Testis (tissue), 2 donors: ENCODE measurements at regions not wholly inside any gene's neighbourhood (a gene's known extent, or its start where the extent isn't known, plus 50 kb on each side); places are given as distances from the start of the nearest gene placed in this dataset.

ENCODE experiments used
- DNase-seq: peaks from one replicate; pipeline ENCODE4 v3.0.0-alpha.2; 2019
- H3K27ac ChIP-seq, 2 donors: fragments of 200-600 bp; sonication (generic); one replicate each; pipeline ENCODE4 v1.5.1; 2019
- H3K27me3 ChIP-seq: fragments of 200-600 bp; sonication (generic); one replicate; pipeline ENCODE4 v1.5.1; 2019
- H3K36me3 ChIP-seq: fragments of 200-600 bp; sonication (generic); one replicate; pipeline ENCODE4 v1.5.1; 2017; ENCODE audit warnings: low read depth; ENCODE audit errors: missing control alignments
- H3K4me1 ChIP-seq: fragments of 200-600 bp; sonication (generic); one replicate; pipeline ENCODE4 v1.5.1; 2019
- H3K4me3 ChIP-seq, 2 donors: fragments of 200-600 bp; sonication (generic); one replicate each; pipeline ENCODE4 v1.5.1; 2017 to 2019
- H3K9me3 ChIP-seq: fragments of 200-600 bp; sonication (generic); one replicate; pipeline ENCODE4 v1.5.1; 2017
- POLR2A ChIP-seq: fragments of 450-650 bp; IDR thresholded peaks from one replicate; pipeline ENCODE4 v1.6.1; 2017; ENCODE audit warnings: antibody characterized with exemption, mild to moderate bottlenecking, moderate library complexity
- WGBS, 2 donors: methylation state at CpG; one replicate each; pipeline ENCODE4 v1.1.5; 2018; 5-methylcytosine and 5-hydroxymethylcytosine counted together
- intact Hi-C: fragments of 100-400 bp; cut with DNase I; formaldehyde crosslinking; loops from one replicate; pipeline ENCODE4 v1.15.1; 2023; ENCODE audit warnings: low total_unique reads
- TF ChIP-seq, protein P1 (sequence below), 3 experiments: fragments of 450-650 bp in 2 of 3; fragments of 200-600 bp in 1 of 3; sonication (generic) in 1 of 3; IDR thresholded peaks; one replicate each; pipeline ENCODE4 v1.5.1; 2016 to 2019; ENCODE audit warnings: antibody characterized with exemption in 3 of 3, mild to moderate bottlenecking in 2 of 3, moderate library complexity in 1 of 3

DNA sequence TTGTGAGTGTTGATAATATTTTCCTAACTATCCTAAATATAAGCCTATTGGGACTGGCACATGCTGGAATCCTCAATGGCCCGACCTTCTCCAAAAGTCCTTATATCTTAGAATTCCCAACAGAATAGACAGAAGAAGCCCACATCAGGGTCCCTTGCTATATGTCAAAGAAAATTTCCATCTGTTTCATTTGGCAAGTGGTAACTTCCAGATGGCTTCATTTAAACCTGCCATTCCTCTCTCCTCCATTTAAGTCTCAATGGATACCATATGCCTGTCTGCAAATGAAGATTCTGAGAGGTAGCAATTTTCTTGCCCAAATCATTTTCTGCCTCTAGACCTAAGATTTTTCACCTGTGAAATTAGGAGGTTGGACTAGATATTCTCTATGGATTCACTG lies 73.1 kb upstream of the KCNA4 start:
- 87 to 91% methylated on average over 1 of the region's 1 CpG for WGBS, 2 donors
- no peaks in the 10 kb centered on the region for H3K36me3 ChIP-seq
- H3K4me3 ChIP-seq = no peak overlapping the region
- no peak for DNase-seq
- intact Hi-C loops = no loop called here
- H3K27me3 ChIP-seq = no peaks in the 10 kb centered on the region
- no peak overlapping the region for H3K27ac ChIP-seq
- no peaks in the 10 kb centered on the region for H3K4me1 ChIP-seq
- H3K9me3 ChIP-seq = no peaks in the 10 kb centered on the region
- TF ChIP-seq, protein P1, sequence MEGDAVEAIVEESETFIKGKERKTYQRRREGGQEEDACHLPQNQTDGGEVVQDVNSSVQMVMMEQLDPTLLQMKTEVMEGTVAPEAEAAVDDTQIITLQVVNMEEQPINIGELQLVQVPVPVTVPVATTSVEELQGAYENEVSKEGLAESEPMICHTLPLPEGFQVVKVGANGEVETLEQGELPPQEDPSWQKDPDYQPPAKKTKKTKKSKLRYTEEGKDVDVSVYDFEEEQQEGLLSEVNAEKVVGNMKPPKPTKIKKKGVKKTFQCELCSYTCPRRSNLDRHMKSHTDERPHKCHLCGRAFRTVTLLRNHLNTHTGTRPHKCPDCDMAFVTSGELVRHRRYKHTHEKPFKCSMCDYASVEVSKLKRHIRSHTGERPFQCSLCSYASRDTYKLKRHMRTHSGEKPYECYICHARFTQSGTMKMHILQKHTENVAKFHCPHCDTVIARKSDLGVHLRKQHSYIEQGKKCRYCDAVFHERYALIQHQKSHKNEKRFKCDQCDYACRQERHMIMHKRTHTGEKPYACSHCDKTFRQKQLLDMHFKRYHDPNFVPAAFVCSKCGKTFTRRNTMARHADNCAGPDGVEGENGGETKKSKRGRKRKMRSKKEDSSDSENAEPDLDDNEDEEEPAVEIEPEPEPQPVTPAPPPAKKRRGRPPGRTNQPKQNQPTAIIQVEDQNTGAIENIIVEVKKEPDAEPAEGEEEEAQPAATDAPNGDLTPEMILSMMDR (IDR thresholded peaks at IDR 0.05) = no peak
- no peak for TF ChIP-seq POLR2A

DNA sequence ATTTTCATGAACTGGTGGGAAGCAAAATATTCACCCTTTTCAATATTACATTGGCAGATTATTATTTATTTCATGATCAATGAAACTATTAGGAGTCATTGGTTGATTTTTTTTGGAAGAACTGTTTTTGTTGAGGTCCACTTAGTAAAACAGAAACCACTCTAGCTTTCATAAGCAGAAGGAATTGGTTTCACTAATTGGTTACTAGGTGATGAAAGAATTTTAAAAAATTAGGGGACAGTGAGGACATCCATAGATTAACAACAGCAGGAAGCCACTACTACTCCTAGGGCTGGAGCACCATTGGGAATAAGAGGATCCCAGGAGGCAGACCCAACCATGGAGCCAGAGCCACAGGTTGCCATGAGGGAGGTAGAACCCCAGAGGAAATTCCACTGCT lies 74.4 kb upstream of the KCNA4 start:
- Histone ChIP-seq H3K27me3 (no peaks in the 10 kb centered on the region), H3K4me3 (no peak overlapping the region), H3K4me1 (no peaks in the 10 kb centered on the region), H3K36me3 (no peaks in the 10 kb centered on the region), H3K9me3 (no peaks in the 10 kb centered on the region), H3K27ac (no peak overlapping the region)
- TF ChIP-seq, protein P1 (IDR thresholded peaks at IDR 0.05) = no peak
- no peak for TF ChIP-seq POLR2A
- intact Hi-C loops = no loop called here
- DNase-seq = no peak

DNA sequence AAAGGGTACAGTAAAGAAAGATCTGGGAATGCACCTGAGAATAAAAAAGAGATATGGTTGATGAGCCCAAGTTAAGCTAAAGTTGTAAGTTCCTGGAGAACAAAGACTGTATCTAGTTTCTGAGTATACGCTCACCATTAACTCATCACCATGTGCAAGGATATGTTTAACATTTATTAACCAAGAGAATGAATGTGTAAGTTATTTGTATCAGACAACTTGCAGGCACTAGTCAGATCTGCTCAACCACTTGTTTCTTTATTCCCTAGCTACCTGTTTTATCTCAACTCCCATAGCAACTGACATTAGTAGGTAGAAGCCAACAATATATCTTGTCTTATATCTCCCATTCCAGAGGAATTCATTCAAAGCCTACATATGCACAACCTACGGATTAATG lies 74.9 kb upstream of the KCNA4 start:
- H3K27ac ChIP-seq = no peak overlapping the region
- WGBS, 2 donors = 80 to 84% methylated on average over 2 of the region's 2 CpGs

DNA sequence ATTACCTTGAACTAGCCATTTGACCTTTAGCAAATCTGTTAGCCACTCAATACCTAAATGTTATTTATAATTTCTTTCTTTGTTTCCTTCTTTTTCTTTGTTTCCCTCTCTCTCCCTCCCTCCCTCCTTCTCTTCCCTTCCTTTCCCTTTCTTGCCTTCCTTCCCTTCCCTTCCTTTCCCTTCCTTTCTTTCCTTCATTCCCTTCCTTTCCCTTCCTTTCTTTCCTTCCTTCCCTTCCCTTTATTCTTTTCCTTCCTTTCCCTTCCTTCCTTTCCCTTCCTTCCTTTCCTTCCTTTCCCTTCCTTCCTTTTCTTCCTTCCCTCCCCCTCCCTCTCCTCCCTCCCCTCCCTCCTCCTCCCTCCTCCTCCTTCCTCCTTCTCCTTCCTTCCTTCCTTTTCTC lies 75.7 kb upstream of the KCNA4 start:
- Histone ChIP-seq H3K27me3 (no peaks in the 10 kb centered on the region), H3K9me3 (no peaks in the 10 kb centered on the region), H3K36me3 (no peaks in the 10 kb centered on the region), H3K4me1 (no peaks in the 10 kb centered on the region), H3K27ac (no peak overlapping the region), H3K4me3 (no peak overlapping the region)
- no peak for TF ChIP-seq POLR2A
- TF ChIP-seq, protein P1 (IDR thresholded peaks at IDR 0.05) = no peak
- no peak for DNase-seq
- intact Hi-C loops = no loop called here

More for the DNA sequence above, 74.9 kb upstream of the KCNA4 start:
- Histone ChIP-seq H3K4me3 (no peak overlapping the region), H3K27me3 (no peaks in the 10 kb centered on the region), H3K9me3 (no peaks in the 10 kb centered on the region), H3K4me1 (no peaks in the 10 kb centered on the region), H3K36me3 (no peaks in the 10 kb centered on the region)
- intact Hi-C loops = no loop called here
- no peak for DNase-seq
- no peak for TF ChIP-seq POLR2A
- TF ChIP-seq, protein P1 (IDR thresholded peaks at IDR 0.05) = no peak

GRCh38 chr11:30100495-30100894 lies 83.7 kb upstream of the KCNA4 start:
- Histone ChIP-seq H3K4me3 (no peak overlapping the region), H3K27ac (no peak overlapping the region), H3K4me1 (no peaks in the 10 kb centered on the region), H3K36me3 (no peaks in the 10 kb centered on the region), H3K27me3 (no peaks in the 10 kb centered on the region), H3K9me3 (no peaks in the 10 kb centered on the region)
- DNase-seq = no peak
- WGBS, 2 donors = 86 to 92% methylated on average over 1 of the region's 1 CpG
- no peak for TF ChIP-seq POLR2A
- TF ChIP-seq, protein P1 (IDR thresholded peaks at IDR 0.05) = no peak
- intact Hi-C loops = no loop called here
